ENCODE measurements at regions not wholly inside any gene's neighbourhood (a gene's known extent, or its start where the extent isn't known, plus 50 kb on each side); places are given as distances from the start of the nearest gene placed in this dataset.

- Mint-ChIP-seq H3K4me3 (no peak overlapping the region), H3K9me3 (peaks cover 24 to 33% of the 10 kb centered on the region in 2 donors), H3K27me3 (no peaks in the 10 kb centered on the region), H3K36me3 (ENCODE audit: insufficient read depth) (no peaks in the 10 kb centered on the region), H3K4me1 (ENCODE audit: low read depth in 2 of 2) (no peaks in the 10 kb centered on the region), H3K27ac (no peak overlapping the region)
- ATAC-seq (replicated peaks) (no peak), DNase-seq (no peak)
Observed at GRCh38 chr12:85654456-85654840, 181.8 kb downstream of the RASSF9 start.

DNA sequence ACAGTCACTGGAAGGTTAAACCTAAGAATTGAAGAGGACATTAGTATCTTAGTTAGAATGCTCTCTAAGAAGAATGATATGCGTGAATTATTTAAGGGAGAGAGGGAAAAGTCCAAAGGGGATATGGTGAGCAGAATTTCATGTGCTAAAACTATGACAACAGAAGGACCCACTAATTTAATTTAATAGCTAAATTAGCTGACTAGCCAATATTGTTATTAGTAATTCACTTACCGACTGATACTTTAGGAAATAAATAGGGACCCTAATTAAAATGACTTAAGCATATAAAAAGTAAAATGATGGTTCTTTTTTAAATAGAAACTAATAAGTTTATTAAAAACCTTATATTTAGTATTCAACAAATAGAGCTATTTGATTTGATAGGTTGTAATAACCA, 179.6 kb downstream of the RASSF9 start:
- Mint-ChIP-seq H3K36me3 (ENCODE audit: insufficient read depth) (no peaks in the 10 kb centered on the region), H3K9me3 (peaks cover 12 to 20% of the 10 kb centered on the region in 2 donors), H3K27ac (no peak overlapping the region), H3K4me1 (ENCODE audit: low read depth in 2 of 2) (no peaks in the 10 kb centered on the region), H3K27me3 (no peaks in the 10 kb centered on the region), H3K4me3 (no peak overlapping the region)
- DNase-seq (no peak), ATAC-seq (replicated peaks) (no peak)

DNA sequence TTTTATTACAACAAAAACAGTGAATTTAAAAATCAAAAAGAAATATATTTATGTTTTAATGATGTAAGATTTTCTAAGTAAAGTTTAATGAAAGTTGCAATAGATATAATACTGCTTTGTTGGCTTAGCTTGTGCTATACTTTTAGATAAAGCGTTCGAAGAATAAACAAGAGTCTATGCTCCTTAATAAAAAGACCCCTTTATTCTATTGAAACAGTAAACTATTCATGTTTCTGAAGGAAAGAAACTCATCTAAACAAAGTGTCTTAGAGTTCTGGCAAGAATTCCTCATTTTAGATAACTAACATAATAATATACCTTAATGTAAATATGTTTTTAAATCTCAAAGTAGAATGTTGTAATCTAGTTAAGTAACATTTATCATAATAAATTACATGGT, 179.0 kb downstream of the RASSF9 start:
- H3K4me1 Mint-ChIP-seq (ENCODE audit: low read depth in 2 of 2), result no peaks in the 10 kb centered on the region
- peaks cover 11 to 19% of the 10 kb centered on the region in 2 donors for H3K9me3 Mint-ChIP-seq
- no peaks in the 10 kb centered on the region for H3K27me3 Mint-ChIP-seq
- H3K36me3 Mint-ChIP-seq (ENCODE audit: insufficient read depth), result no peaks in the 10 kb centered on the region
- H3K27ac Mint-ChIP-seq, result no peak overlapping the region
- no peak overlapping the region for H3K4me3 Mint-ChIP-seq
- no peak for ATAC-seq (replicated peaks)
- DNase-seq, result no peak

GRCh38 chr12:85657836-85658630, 178.2 kb downstream of the RASSF9 start:
- H3K4me1 Mint-ChIP-seq (ENCODE audit: low read depth in 2 of 2), result no peaks in the 10 kb centered on the region
- H3K9me3 Mint-ChIP-seq, result peaks cover 12 to 13% of the 10 kb centered on the region in 2 donors
- no peak overlapping the region for H3K27ac Mint-ChIP-seq
- no peaks in the 10 kb centered on the region for H3K27me3 Mint-ChIP-seq
- H3K36me3 Mint-ChIP-seq (ENCODE audit: insufficient read depth), result no peaks in the 10 kb centered on the region
- DNase-seq (no peak), ATAC-seq (replicated peaks) (no peak)
- H3K4me3 Mint-ChIP-seq, result no peak overlapping the region

GRCh38 chr12:85659754-85660530, 176.3 kb downstream of the RASSF9 start:
- H3K36me3 Mint-ChIP-seq (ENCODE audit: insufficient read depth), result no peaks in the 10 kb centered on the region
- no peaks in the 10 kb centered on the region for H3K4me1 Mint-ChIP-seq (ENCODE audit: low read depth in 2 of 2)
- ATAC-seq (replicated peaks) (no peak), DNase-seq (no peak)
- no peaks in the 10 kb centered on the region for H3K27me3 Mint-ChIP-seq
- no peak overlapping the region for H3K4me3 Mint-ChIP-seq
- no peak overlapping the region for H3K27ac Mint-ChIP-seq
- H3K9me3 Mint-ChIP-seq, result peaks cover 16% of the 10 kb centered on the region in 2 donors

- Mint-ChIP-seq H3K4me1 (ENCODE audit: low read depth in 2 of 2) (no peaks in the 10 kb centered on the region), H3K4me3 (no peak overlapping the region), H3K27ac (no peak overlapping the region), H3K9me3 (peaks cover 14 to 16% of the 10 kb centered on the region in 2 donors), H3K36me3 (ENCODE audit: insufficient read depth) (no peaks in the 10 kb centered on the region), H3K27me3 (no peaks in the 10 kb centered on the region)
- DNase-seq (no peak), ATAC-seq (replicated peaks) (no peak)
Observed at GRCh38 chr12:85661461-85662206, 174.6 kb downstream of the RASSF9 start.

DNA sequence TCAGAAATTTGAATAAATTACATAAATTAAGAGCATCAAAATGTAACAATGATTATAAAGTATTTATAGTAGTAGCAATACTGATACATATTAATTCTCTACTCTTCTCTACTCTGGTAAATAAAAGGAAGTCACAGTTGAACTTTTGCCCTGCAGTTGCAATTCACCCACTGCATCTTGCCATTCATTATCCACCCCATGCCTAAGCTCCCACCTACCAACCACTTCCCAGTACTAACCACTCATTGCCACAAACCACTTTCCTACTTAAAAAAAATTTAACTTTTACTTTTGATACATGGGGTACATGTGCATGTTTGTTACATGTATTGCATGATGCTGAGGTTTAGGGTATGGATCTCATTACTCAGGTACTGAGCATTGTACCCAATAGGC, 174.0 kb downstream of the RASSF9 start:
- Mint-ChIP-seq H3K4me1 (ENCODE audit: low read depth in 2 of 2) (no peaks in the 10 kb centered on the region), H3K27me3 (no peaks in the 10 kb centered on the region), H3K36me3 (ENCODE audit: insufficient read depth) (no peaks in the 10 kb centered on the region), H3K27ac (no peak overlapping the region), H3K4me3 (no peak overlapping the region), H3K9me3 (peaks cover 14 to 16% of the 10 kb centered on the region in 2 donors)
- ATAC-seq (replicated peaks) (no peak), DNase-seq (no peak)

DNA sequence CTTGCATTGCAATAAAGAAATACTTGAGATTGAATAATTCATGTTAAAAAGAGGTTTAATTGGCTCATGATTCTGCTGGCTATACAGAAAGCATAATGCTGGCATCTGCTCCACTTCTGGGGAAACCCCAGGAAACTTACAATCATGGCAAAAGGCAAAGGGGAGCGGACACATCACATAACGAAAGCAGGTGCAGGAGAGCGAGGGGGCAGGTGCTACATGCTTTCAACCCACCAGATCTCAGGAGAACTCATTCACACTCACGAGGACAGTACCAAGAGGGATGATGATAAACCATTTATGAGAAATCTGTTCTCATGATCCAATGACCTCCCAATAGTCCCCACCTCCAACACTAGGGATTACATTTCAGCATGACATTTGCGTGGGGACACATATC, 172.6 kb downstream of the RASSF9 start:
- ATAC-seq (replicated peaks) (no peak), DNase-seq (no peak)
- Mint-ChIP-seq H3K9me3 (peaks cover 7 to 11% of the 10 kb centered on the region in 2 donors), H3K36me3 (ENCODE audit: insufficient read depth) (no peaks in the 10 kb centered on the region), H3K4me3 (no peak overlapping the region), H3K27me3 (no peaks in the 10 kb centered on the region), H3K27ac (no peak overlapping the region), H3K4me1 (ENCODE audit: low read depth in 2 of 2) (no peaks in the 10 kb centered on the region)

- no peak overlapping the region for H3K27ac Mint-ChIP-seq
- DNase-seq (no peak), ATAC-seq (replicated peaks) (no peak)
- no peak overlapping the region for H3K4me3 Mint-ChIP-seq
- H3K4me1 Mint-ChIP-seq (ENCODE audit: low read depth in 2 of 2), result no peaks in the 10 kb centered on the region
- H3K36me3 Mint-ChIP-seq (ENCODE audit: insufficient read depth), result no peaks in the 10 kb centered on the region
- H3K27me3 Mint-ChIP-seq, result no peaks in the 10 kb centered on the region
- peaks cover 5 to 7% of the 10 kb centered on the region in 2 donors for H3K9me3 Mint-ChIP-seq
Observed at GRCh38 chr12:85664429-85664828, 171.8 kb downstream of the RASSF9 start.

DNA sequence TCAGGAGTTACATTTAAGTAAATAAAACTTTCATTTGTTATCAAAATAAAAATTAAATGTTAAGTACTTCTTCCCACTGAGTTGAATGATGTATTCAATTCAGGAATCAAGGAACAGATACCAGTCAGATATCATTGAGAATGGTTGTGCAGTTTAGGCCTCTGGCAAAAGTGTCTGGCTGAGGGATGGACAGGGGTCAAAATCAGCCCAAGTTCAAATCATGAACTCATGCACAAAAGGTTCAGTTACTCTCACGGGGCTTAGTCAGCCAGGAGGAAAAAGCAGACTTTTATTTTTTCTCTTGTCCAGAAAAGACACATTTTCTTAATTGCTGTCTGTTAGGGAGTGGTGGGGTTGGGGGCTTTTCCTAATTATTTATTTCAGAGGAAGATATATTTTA, 166.3 kb downstream of the RASSF9 start:
- no peak overlapping the region for H3K27ac Mint-ChIP-seq
- H3K9me3 Mint-ChIP-seq, result peaks cover 5 to 14% of the 10 kb centered on the region in 2 donors
- no peak for ATAC-seq (replicated peaks)
- no peaks in the 10 kb centered on the region for H3K36me3 Mint-ChIP-seq (ENCODE audit: insufficient read depth)
- H3K4me1 Mint-ChIP-seq (ENCODE audit: low read depth in 2 of 2), result no peaks in the 10 kb centered on the region
- no peak overlapping the region for H3K4me3 Mint-ChIP-seq
- no peak for DNase-seq
- no peaks in the 10 kb centered on the region for H3K27me3 Mint-ChIP-seq

GRCh38 chr12:85672436-85672835, 163.8 kb downstream of the RASSF9 start:
- no peak overlapping the region for H3K27ac Mint-ChIP-seq
- DNase-seq (no peak), ATAC-seq (replicated peaks) (no peak)
- no peak overlapping the region for H3K4me3 Mint-ChIP-seq
- no peaks in the 10 kb centered on the region for H3K36me3 Mint-ChIP-seq (ENCODE audit: insufficient read depth)
- H3K27me3 Mint-ChIP-seq, result no peaks in the 10 kb centered on the region
- H3K4me1 Mint-ChIP-seq (ENCODE audit: low read depth in 2 of 2), result no peaks in the 10 kb centered on the region
- H3K9me3 Mint-ChIP-seq, result peaks cover 7 to 14% of the 10 kb centered on the region in 2 donors

GRCh38 chr12:85673921-85674420, 162.2 kb downstream of the RASSF9 start:
- ATAC-seq (replicated peaks), result no peak
- DNase-seq, result no peak
- no peaks in the 10 kb centered on the region for H3K4me1 Mint-ChIP-seq (ENCODE audit: low read depth in 2 of 2)

More at GRCh38 chr12:85673921-85674420, 162.2 kb downstream of the RASSF9 start:
- Mint-ChIP-seq H3K36me3 (ENCODE audit: insufficient read depth) (no peaks in the 10 kb centered on the region), H3K9me3 (peaks cover 7 to 14% of the 10 kb centered on the region in 2 donors), H3K27ac (no peak overlapping the region), H3K4me3 (no peak overlapping the region), H3K27me3 (no peaks in the 10 kb centered on the region)
